Midbrain (tissue), 1 donor: ENCODE measurements at regions not wholly inside any gene's neighbourhood (a gene's known extent, or its start where the extent isn't known, plus 50 kb on each side); places are given as distances from the start of the nearest gene placed in this dataset.

ENCODE experiments used
- DNase-seq: peaks from one replicate; lab custom pipeline; 2025; lab: John Stamatoyannopoulos, UW

- DNase-seq, result no peak
Observed at GRCh38 chr6:4324746-4325145, 189.4 kb upstream of the ECI2 start.

GRCh38 chr6:4323322-4323721 lies 187.9 kb upstream of the ECI2 start:
- DNase-seq, result no peak

- DNase-seq, result no peak
Observed at GRCh38 chr6:4322846-4323309, 187.5 kb upstream of the ECI2 start.

GRCh38 chr6:4322134-4322845 lies 186.9 kb upstream of the ECI2 start:
- DNase-seq, result no peak

- DNase-seq, result no peak
Observed at GRCh38 chr6:4320860-4321259, 185.5 kb upstream of the ECI2 start.

- no peak for DNase-seq
Observed at GRCh38 chr6:4319981-4320683, 184.8 kb upstream of the ECI2 start.

- no peak for DNase-seq
Observed at GRCh38 chr6:4318321-4318720, 182.9 kb upstream of the ECI2 start.

- peak; percentile 3 for DNase-seq
Observed at GRCh38 chr6:4316867-4317400, 181.6 kb upstream of the ECI2 start.

- no peak for DNase-seq
Observed at GRCh38 chr6:4314201-4314707, 178.9 kb upstream of the ECI2 start.

GRCh38 chr6:4313044-4313686 lies 177.8 kb upstream of the ECI2 start:
- DNase-seq, result no peak

- DNase-seq, result no peak
Observed at GRCh38 chr6:4311976-4312860, 176.8 kb upstream of the ECI2 start.

- DNase-seq, result no peak
Observed at GRCh38 chr6:4309540-4309939, 174.2 kb upstream of the ECI2 start.

GRCh38 chr6:4308364-4308763 lies 173.0 kb upstream of the ECI2 start:
- no peak for DNase-seq

GRCh38 chr6:4304927-4305455 lies 169.6 kb upstream of the ECI2 start:
- no peak for DNase-seq

GRCh38 chr6:4303638-4304037 lies 168.3 kb upstream of the ECI2 start:
- no peak for DNase-seq

GRCh38 chr6:4302524-4302923 lies 167.1 kb upstream of the ECI2 start:
- no peak for DNase-seq

- no peak for DNase-seq
Observed at GRCh38 chr6:4301871-4302270, 166.5 kb upstream of the ECI2 start.

- DNase-seq, result no peak
Observed at GRCh38 chr6:4300917-4301316, 165.5 kb upstream of the ECI2 start.

GRCh38 chr6:4299476-4299875 lies 164.1 kb upstream of the ECI2 start:
- no peak for DNase-seq

GRCh38 chr6:4297348-4297747 lies 162.0 kb upstream of the ECI2 start:
- no peak for DNase-seq

GRCh38 chr6:4296552-4296951 lies 161.2 kb upstream of the ECI2 start:
- no peak for DNase-seq
